ENCODE measurements at regions not wholly inside any gene's neighbourhood (a gene's known extent, or its start where the extent isn't known, plus 50 kb on each side); places are given as distances from the start of the nearest gene placed in this dataset.

DNA sequence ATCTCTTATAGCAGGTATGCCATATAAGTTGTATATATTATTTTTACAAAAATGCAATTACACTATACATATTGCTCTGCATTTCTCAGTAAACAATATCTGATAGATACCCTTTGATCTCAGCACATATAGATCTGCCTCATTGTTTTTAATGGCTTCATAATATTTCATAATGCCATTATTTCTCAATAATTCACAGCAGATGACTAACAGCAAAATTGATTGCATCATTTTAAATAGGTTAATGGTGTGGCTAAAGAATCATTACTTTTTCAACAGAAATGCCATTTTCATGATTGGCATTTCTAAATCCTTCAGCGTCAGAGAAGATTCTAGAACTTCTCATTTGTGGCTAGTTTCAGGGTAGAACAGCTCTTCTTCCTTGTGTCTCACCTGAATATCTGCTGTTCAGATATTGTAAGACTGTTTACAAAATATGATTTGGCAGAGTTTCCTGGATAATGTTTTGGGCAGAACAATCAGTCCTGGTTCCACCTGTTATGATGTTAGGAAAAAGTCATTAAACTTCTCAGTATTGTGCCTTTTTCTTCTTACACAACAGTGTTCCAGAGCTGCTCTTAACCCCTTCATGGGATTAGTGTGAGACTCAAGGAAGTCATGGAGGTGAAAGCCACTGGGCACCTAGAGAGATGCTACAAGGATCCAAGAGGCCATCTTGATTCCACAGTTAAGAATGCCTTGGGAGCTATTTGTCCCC lies 397.6 kb upstream of the THBS1 start:
- DNase-seq (ENCODE audit: low read depth), result no peak

DNA sequence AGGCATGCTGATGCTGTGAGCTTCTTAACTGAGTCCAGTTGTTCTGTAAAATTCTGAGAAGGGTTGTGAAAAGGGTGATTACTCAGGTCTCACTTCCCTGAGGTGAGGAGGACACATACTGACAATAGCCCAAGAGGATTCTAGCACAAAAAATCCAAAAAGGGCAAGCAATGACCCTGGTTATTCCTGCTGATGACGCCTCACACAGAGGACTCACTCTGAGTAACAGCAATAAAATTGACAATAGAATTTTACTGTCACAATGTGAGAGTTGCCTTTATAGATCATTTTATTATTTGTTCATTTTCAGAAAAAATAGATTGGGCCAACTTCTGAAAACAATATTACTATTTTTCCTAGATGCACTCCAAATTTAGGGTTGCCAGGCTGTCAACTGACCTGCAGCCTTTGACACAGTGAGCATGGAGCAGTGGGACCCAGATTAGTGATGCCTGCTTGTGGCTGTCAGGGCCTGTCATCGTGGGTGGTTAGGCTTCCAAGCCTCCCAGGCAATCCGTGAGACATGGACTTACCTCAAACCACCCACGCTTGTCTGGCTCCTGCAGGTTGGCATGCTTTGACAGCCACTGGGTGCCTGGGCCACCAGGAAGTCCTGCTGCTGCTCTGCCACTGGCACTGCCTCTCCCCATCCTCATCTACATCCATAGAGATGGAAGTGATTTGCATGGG lies 396.0 kb upstream of the THBS1 start:
- no peak for DNase-seq (ENCODE audit: low read depth)

DNA sequence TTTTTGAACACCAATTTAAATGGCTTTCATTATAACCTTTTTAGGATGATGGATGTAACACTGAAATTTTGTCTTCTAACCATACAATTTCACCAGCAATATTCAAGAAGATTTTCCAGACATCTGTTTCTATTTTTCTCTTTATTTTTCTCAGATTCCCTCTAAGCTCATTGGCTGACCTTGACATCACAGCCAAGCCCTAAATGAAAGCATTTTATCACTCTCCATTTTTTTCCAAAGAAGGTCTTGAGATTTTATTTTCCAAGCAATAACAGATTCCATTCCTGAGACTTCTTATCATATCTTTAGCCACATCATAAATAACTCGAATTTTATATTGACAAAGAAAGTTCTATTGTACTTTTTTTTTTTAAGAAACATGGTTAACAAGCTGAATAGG lies 392.6 kb upstream of the THBS1 start:
- no peak for DNase-seq (ENCODE audit: low read depth)

DNA sequence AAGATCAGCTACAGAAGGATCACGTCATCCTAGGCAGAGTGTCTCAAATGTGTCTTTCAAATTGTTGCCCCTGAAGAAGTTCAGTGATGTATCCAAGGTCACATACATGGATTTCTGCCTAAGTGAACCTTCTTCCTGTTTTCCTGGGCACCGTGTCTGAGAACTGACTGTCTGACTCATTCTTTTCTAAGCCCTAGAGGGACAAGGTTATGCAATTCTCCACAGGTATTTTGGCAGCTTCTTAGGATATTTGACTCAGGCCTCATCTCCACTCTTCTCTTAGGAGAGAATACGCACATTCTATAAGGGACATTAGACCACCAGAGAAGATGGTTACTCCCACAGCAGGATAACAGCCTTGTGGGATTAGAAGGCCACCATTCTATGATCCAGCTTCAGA lies 391.9 kb upstream of the THBS1 start:
- DNase-seq (ENCODE audit: low read depth), result no peak

DNA sequence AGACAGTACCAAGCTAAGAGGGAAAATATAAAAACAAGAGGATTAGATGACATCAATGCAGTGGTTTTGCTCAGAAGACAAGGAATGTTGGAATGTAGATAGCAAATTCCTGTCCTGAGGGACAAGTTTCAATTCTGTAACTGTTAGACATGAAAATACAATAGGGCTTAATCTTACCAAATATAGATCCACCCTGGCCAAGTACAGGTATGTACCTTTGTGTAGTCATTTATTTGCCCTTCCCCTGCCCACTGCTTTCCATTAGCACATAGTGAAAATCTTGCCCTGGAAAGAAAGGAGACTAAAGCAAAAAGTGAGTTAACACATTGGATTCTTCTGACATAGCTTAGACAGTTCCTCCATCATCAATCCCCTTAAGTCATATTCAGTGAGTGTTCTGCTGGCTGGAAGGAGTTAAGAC lies 389.0 kb upstream of the THBS1 start:
- no peak for DNase-seq (ENCODE audit: low read depth)

DNA sequence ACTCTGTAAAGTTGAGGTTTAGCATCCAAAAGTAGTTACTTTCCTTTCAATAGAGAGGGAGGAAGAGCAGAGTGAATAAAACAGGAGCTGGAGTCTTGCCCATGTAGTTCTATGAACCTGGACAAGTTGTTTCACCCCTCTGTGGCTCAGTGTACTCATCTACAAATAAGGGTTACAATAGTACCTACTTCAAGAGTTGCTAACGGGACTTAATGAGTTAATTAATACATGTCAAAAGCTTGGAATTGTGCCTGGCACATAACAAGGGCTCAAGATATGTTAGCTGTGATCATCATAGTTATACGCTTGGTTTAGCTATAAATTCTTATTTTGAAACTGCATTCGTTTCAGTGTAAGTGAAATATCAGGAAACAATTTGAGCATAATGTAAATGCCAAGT lies 388.5 kb upstream of the THBS1 start:
- no peak for DNase-seq (ENCODE audit: low read depth)

DNA sequence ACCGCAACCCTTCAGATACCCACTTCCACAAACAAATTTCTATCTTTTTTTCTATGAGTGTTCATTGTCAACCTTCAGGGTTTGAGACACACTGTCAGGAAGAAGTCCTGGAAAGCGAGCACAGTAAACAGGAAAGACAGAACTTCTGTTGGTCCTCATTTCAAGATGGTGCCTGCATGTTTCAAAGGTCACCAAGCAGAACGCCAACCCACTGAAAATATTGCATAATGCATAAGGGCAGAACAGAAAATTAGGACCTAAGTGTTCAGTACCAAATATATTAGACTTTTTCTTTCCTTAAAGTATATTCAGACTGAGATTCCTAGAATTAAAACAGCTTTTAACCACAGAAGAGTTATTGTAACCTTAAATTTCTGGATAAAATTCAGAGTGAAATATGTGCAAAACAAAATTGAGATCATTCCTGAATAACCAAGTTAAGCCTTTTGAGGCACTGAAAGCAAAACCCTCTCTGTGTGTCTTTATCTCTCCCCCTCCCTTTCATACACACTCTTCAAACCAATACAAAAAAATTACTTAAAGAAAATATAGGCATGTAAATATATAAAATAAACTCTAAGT lies 387.8 kb upstream of the THBS1 start:
- no peak for DNase-seq (ENCODE audit: low read depth)

DNA sequence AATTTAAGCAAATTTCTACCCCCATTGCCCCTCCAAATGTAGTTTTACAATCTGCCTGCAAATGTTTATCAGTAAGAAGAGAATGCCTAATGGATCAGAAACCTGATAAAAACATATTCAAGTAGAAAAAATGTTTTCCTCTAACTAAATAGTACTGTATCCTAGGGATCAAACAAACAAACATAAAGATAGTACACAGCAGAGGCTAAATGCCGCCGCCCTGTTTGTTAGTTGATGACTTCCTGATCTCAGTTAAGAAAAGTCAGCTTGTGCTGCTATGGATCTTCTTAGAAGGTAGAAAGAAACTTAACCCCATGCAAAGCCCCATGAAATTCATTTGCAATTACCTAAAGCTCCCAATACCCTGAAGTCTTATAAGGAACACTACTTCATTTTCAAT lies 387.3 kb upstream of the THBS1 start:
- DNase-seq (ENCODE audit: low read depth), result no peak

DNA sequence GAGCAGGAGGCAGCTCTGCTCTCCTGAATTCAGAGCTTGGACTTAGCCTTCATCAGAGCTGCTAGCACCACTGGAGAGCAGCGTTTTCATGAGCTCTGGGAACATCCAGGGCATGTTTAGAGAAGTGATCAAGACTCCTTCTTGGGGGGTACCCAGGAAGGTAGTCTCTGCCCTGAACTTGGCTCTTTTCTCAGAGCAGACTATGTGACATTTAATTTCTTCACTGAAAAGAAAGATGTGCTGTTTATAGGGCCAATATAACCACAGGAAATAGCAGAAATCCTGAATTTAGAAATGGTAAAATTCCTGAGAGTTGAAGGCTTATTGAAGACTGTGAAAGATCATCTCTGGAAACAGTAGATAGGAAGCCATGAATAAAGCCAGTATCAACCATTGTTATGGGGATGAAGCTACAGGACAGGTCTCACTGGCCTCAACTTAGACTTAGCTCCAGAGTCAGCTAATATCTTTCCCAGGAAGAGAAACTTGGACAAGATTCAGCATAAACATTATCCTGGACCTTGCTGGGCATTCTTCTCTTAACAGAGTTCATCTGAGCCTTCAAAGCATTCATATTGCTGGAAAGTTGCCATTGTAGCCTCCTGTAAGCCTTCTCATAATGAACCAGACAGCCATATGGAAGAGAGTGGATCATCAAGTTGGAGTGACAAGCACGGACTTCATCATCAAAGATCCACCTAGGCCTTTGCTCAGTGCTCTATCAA lies 386.6 kb upstream of the THBS1 start:
- DNase-seq (ENCODE audit: low read depth), result no peak

DNA sequence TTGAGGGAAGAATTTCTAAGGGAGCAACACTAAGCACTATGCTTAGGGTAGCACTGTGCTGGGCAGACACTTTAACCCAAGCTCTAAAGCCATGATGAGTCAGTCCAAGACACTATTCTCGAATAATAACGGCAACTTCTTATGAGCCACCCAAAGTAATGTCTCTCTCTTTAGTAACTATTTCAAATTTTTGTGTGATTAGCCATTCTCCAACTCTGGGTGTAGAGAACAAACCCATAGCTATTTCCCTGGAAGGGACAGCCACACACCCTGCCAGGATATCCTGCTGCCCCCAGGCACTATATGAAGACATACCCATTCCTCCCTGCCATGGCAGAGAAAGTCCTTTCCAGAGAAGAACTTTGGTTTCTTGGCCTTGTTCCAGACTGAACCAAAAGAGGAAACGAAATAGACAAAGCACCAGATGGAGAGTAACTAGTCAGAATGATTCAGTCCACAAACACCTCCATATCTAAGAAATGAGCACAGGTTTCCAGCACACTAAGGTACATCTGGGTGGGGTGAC lies 384.9 kb upstream of the THBS1 start:
- no peak for DNase-seq (ENCODE audit: low read depth)

DNA sequence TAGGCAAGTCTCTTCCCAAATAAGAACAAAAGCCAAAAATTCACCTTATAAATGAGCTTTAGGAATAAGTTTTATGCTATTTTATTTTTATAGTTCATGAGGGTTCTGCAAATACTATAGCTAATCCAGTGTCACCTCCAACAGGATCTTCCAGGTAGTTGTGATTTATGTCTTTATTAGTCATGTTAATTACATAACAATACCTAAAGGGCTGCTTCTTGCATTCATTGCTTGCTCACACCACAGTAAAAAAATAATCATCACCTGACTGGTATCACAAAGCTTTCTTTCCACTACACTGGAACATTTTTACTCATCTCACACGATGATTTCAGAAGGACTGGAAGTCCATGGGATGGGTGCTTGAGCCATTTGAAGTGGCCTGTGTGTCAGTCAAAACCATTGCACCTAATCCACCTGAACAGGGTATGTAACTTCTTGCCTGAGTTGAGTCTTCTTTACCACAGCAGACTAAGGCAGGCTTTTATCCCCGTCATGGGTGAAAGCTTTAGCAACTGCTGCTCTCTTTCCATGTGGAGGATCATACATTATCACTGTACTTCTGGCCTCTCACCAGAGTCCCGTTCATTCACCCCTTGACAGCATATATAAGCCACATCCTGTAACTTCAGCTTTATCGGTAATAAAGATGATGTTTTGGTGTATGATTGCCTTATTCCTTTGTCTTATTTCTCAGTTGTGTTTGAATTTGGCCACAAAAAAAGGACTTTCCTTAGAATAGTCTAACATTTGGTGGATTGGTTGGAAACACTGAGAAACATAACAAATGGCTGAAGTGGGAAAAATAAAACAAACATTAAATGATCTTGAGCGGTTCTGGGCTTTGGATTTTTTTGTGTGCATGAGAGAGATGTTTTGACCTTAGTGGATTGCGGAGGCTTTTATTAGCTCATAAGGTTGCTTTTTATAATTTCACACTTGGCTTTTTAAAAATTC lies 382.6 kb upstream of the THBS1 start:
- DNase-seq (ENCODE audit: low read depth), result no peak

DNA sequence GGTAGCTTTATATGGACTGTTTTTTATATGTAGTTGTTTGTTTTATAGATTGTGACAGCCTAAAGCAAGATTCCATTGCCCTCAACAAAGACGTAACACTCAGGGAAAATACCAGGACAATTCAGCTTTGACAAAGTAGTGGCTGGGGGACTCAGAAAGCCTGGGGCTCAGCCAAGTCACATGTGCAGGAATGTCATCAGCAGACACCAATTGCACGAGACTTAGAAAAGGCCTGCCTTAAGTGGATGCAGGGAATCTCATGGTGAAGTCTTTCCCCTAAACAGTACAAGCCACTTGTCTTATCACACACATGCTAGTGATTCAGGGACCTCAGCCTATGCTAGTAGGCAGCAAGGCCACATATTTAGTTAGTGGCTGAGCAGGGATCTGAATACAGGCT lies 381.8 kb upstream of the THBS1 start:
- DNase-seq (ENCODE audit: low read depth), result no peak

DNA sequence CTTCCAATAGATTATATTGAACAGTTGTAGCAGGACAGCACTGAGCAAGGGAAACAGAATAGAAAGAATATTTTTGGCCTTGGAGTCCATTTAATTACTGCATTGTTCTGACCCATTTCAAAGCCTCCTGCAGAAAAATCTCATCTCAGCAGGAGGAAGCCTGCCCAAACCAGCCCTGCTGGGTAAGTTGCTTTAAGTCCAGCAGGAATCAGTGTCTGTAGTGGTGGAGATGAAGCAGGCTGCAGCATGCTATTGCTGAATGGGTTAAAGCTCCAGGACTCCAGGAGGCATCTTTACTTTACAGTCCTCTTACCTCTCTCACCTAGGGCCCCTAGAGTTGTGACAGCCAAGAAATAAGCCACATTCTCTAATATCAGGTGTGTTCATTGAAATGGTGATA lies 380.3 kb upstream of the THBS1 start:
- DNase-seq (ENCODE audit: low read depth), result no peak

DNA sequence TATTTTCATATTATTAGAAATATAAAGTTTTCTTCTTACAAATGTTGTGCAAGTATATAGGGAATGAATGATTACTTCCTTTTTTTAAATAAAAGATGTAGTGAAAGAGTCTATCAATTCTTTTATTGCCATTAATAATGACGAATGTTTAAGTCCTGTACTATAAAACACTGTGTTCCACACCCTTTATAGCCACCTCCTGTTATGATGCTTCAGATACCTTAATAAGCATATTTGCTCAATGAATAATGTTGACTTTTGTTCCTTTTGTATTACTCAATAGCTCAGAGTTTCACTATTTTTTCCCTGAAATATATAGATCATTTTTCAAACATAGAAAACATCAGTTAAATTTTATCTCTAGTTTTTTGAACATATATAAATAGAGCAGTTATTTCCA lies 378.2 kb upstream of the THBS1 start:
- no peak for DNase-seq (ENCODE audit: low read depth)

DNA sequence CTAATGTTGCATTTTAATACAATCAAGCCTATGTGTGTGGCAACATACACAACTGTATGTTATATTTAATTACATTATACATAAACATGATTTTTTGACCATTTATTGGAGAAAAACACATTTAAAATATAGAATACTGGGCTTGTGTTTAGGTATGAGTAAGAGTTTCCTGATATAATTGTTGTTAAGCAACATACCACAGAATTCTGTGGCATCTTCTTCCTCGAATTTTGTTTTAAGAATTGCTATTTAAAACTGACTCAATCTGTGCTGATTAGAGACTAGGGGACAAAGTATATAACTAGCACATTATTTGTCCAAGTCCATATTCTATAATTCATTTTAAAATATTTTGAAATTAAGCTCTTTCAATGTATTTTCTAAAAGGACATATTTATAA lies 376.8 kb upstream of the THBS1 start:
- no peak for DNase-seq (ENCODE audit: low read depth)

DNA sequence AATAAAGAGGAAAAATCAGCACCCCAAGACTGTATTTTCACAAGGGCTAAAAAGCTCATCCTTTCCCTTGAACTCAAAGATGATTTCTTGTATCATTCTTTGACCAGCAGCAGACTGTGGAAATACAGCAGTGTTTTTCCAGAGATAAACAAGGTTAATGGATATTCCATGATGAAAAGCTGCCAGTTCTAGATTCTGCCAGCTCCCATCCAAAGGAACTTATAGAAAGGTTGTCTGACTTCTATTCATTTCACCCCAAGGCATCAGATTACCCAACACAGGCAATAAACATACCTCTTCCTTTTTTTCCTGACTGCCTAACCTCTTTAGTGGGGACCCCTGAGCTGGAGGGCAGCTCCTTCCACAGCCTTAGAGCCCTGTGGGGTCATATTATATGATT lies 375.8 kb upstream of the THBS1 start:
- DNase-seq (ENCODE audit: low read depth), result no peak

DNA sequence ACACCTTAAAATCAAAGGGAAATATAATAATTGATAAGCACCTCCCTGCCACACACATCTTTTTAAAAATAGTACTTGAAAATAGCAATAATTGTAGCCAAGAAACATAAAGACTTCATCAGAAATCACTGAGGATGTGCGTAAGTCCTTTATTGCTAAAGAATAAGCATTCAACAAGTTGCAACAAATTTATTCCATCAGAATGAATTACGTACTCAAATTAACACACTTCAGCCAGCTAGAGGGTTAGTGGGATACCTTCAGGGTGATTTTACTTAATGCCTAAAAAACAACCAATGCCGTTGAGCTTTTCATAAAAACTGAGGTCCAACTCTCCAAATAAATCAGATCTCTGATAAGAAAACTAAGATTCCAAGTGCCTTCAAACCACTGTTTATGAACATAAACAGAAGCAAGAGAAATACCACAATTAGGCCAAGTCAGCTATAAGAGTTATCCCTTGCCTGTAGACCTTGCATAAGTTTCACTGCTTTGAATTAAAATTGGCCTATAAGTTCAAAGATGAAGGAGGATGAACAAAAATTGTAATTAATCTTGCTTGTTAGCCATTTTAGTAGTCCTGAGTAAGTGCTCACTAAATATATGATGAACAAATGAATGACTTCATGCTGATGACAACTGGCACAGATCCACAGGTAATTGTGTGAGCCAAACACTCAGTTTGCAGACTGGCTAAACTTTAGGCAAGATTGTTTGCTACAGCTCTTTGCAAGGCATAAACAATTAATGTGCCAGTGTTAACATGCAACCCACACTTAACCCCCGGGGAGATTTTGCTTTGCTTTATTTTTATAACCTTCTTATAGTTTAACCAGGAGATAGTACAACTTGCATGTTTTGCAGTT lies 375.1 kb upstream of the THBS1 start:
- no peak for DNase-seq (ENCODE audit: low read depth)

DNA sequence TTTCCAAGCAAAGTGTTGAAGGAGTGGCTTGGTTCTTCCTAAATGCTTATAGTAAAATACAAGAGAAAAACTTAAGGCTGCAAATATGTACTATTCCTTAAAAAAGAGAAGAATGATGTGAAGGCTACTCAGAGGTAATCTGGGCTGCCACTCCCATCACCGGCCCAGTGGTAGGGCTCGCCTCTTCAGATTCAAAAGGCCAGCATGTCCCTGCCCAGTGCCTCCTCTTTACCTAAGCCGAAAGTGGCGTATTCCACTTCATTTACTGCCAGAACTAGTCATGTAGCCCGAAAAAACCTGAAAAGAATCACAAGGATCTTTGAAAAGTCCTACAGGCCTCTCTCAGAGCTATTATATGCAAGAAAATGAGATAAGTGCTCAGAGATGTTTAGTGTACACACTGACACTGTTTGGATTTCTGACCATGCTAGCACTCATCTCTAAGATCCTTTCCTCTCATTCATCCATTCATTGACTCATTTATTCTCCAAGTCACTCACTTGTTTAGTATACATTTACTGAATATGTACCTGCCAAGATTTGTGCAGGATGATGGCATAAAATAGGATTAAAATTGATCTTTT lies 373.3 kb upstream of the THBS1 start:
- DNase-seq (ENCODE audit: low read depth), result no peak

DNA sequence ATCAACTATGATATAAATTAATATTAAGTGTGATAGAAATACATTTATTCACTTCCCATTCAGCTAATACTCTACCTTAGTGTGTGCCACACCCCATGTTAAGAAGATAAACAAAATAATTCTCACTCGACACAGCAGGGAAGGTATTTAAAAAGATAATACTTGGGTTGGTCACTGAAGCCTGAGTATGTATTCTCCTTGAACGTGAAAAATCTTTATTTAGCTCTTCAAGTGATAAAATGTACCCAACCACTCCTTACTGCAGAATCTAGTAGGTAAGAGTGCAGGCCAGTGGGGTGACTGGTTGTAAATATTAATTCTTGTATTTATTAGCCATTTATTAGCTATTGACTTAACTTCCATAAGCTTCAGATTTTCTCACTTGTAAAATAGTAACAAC lies 372.7 kb upstream of the THBS1 start:
- no peak for DNase-seq (ENCODE audit: low read depth)

DNA sequence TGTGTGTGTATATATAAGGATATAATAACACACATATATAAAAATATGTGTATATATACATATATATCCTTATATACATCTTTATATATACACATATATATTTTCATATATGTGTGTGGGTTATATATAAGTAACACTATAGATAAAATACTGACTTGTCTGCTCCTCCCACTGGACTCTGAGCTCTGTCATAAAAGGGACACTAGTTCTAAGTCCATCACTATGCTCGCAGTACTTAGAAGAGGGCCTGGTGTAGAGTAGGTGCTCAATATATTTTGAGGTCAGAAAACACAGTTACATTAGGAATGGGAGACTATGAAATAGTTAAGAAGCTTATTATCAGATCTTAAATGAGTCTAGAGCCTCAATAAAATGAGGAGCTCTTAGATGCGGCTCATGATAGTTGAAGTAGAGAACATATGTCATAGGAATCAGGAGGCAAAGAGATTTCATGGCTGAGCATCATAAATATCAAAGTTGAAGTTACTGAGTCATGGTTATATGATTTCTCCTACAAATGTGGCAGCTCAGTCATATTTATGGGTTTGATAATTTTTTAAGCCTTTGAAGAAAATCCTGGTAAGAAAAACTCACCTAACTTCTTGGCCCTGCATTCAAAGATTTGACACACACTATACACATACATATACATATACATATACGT lies 371.2 kb upstream of the THBS1 start:
- no peak for DNase-seq (ENCODE audit: low read depth)
